Lung (tissue), 11 donors: ENCODE measurements at regions not wholly inside any gene's neighbourhood (a gene's known extent, or its start where the extent isn't known, plus 50 kb on each side); places are given as distances from the start of the nearest gene placed in this dataset.

ENCODE experiments used
- ATAC-seq: fragments of 200-7000 bp; cut with Tn5 transposase; one replicate; pipeline ENCODE4 v1.9.1; 2020; ENCODE audit warnings: moderate number of reproducible peaks; ENCODE audit not compliant: insufficient read depth, low FRiP score
- DNase-seq, 3 donors: peaks; one replicate each; pipeline ENCODE4 v3.0.0-alpha.2; 2013 to 2017
- H3K27ac ChIP-seq, 2 donors: one replicate each; pipeline ENCODE4 v1.5.1; 2013; ENCODE audit warnings: mild to moderate bottlenecking in 2 of 2, moderate library complexity in 2 of 2, control low read depth in 1 of 2, inconsistent platforms in 1 of 2, low read depth in 1 of 2, low read length in 1 of 2
- H3K27me3 ChIP-seq, 3 donors: one replicate each; pipeline ENCODE4 v1.5.1; 2013; ENCODE audit warnings: low read length in 2 of 3; ENCODE audit not compliant: control insufficient read depth in 3 of 3, insufficient read depth in 3 of 3
- H3K36me3 ChIP-seq, 4 donors: one replicate each; pipeline ENCODE4 v1.5.1; 2013; ENCODE audit warnings: low read length in 4 of 4, mild to moderate bottlenecking in 1 of 4, moderate library complexity in 1 of 4; ENCODE audit not compliant: control insufficient read depth in 4 of 4, insufficient read depth in 4 of 4
- H3K4me1 ChIP-seq, 5 donors: one replicate each; pipeline ENCODE4 v1.5.1; 2013; ENCODE audit warnings: low read length in 5 of 5, mild to moderate bottlenecking in 2 of 5, moderate library complexity in 1 of 5; ENCODE audit not compliant: control insufficient read depth in 5 of 5, insufficient read depth in 5 of 5
- H3K4me3 ChIP-seq: one replicate; pipeline ENCODE4 v1.5.1; 2013; ENCODE audit warnings: mild to moderate bottlenecking, control low read depth, moderate library complexity
- H3K9ac ChIP-seq, 2 donors: one replicate each; pipeline ENCODE4 v1.5.1; 2013; ENCODE audit warnings: low read length in 2 of 2, control low read depth in 1 of 2; ENCODE audit not compliant: insufficient read depth in 1 of 2
- H3K9me3 ChIP-seq, 4 donors: one replicate each; pipeline ENCODE4 v1.5.1; 2013; ENCODE audit warnings: low read length in 3 of 4, mild to moderate bottlenecking in 1 of 4, moderate library complexity in 1 of 4; ENCODE audit not compliant: control insufficient read depth in 4 of 4, insufficient read depth in 3 of 4
- CTCF ChIP-seq: IDR thresholded peaks from 2 replicates; pipeline ENCODE4 v1.5.1; 2012; ENCODE audit warnings: mild to moderate bottlenecking; ENCODE audit errors: control extremely low read depth, extremely low read depth
- WGBS, 2 donors: extraction: QIAGEN DNeasy Blood & Tissue Kit; methylation state at CpG; one replicate each; pipeline ENCODE4 v1.1.7; 2013; 5-methylcytosine and 5-hydroxymethylcytosine counted together
- donor health status: control.
- donor health status: control.
- donor health status: Bipolar disorder and iron deficiency.
- donor health status: healthy.
- donor health status: DM: yes; HTN: yes; CAD: no.

- Histone ChIP-seq H3K4me3 (no peak overlapping the region), H3K9ac (no peak overlapping the region), H3K9me3 (no peaks in the 10 kb centered on the region), H3K4me1 (no peaks in the 10 kb centered on the region), H3K27me3 (no peaks in the 10 kb centered on the region), H3K27ac (no peak overlapping the region), H3K36me3 (no peaks in the 10 kb centered on the region)
- TF ChIP-seq CTCF: no peak
- ATAC-seq (no peak), DNase-seq (no peak)
- 86 to 95% methylated on average over 3 of the region's 3 CpGs for WGBS, 2 donors
Observed at GRCh38 chr16:8257561-8257960, 332.8 kb downstream of the TMEM114 start.

GRCh38 chr16:8254405-8254804 lies 335.9 kb downstream of the TMEM114 start:
- WGBS, 2 donors: 90 to 91% methylated on average over 4 of the region's 4 CpGs
- no peak for TF ChIP-seq CTCF

GRCh38 chr16:8253718-8254117 lies 336.6 kb downstream of the TMEM114 start:
- DNase-seq: no peak
- Histone ChIP-seq H3K36me3 (no peaks in the 10 kb centered on the region), H3K27ac (no peak overlapping the region), H3K9me3 (no peaks in the 10 kb centered on the region), H3K4me1 (no peaks in the 10 kb centered on the region), H3K4me3 (no peak overlapping the region), H3K27me3 (no peaks in the 10 kb centered on the region), H3K9ac (no peak overlapping the region)
- no peak for TF ChIP-seq CTCF
- WGBS, 2 donors: 73 to 84% methylated on average over 5 of the region's 5 CpGs
- ATAC-seq: no peak

More at GRCh38 chr16:8254405-8254804, 335.9 kb downstream of the TMEM114 start:
- no peak overlapping the region for H3K4me3 ChIP-seq
- ATAC-seq (no peak), DNase-seq (no peak)
- H3K36me3 ChIP-seq: no peaks in the 10 kb centered on the region
- no peaks in the 10 kb centered on the region for H3K4me1 ChIP-seq
- no peaks in the 10 kb centered on the region for H3K27me3 ChIP-seq
- H3K9me3 ChIP-seq: no peaks in the 10 kb centered on the region
- H3K27ac ChIP-seq: no peak overlapping the region
- H3K9ac ChIP-seq: no peak overlapping the region

- H3K4me1 ChIP-seq: no peaks in the 10 kb centered on the region
- DNase-seq (no peak), ATAC-seq (no peak)
- no peaks in the 10 kb centered on the region for H3K9me3 ChIP-seq
- H3K9ac ChIP-seq: no peak overlapping the region
- H3K27ac ChIP-seq: no peak overlapping the region
- H3K36me3 ChIP-seq: no peaks in the 10 kb centered on the region
- no peak for TF ChIP-seq CTCF
- no peaks in the 10 kb centered on the region for H3K27me3 ChIP-seq
- H3K4me3 ChIP-seq: no peak overlapping the region
- WGBS, 2 donors: 32 to 51% methylated on average over 2 of the region's 2 CpGs
Observed at GRCh38 chr16:8251727-8252126, 338.6 kb downstream of the TMEM114 start.
